ENCODE measurements at regions not wholly inside any gene's neighbourhood (a gene's known extent, or its start where the extent isn't known, plus 50 kb on each side); places are given as distances from the start of the nearest gene placed in this dataset.
A peak's percentile ranks its signal among the peaks of the same experiment; 100 is the strongest.

GRCh38 chrX:39152106-39152649, 350.9 kb downstream of the MID1IP1 start:
- H3K27me3 ChIP-seq (ENCODE audit: control insufficient read depth, insufficient read depth, low read length): no peaks in the 10 kb centered on the region
- no peak overlapping the region for H3K4me3 ChIP-seq (ENCODE audit: low read depth, low read length)
- H3K36me3 ChIP-seq (ENCODE audit: control insufficient read depth, insufficient read depth, low read length): no peaks in the 10 kb centered on the region
- TF ChIP-seq, protein P1, sequence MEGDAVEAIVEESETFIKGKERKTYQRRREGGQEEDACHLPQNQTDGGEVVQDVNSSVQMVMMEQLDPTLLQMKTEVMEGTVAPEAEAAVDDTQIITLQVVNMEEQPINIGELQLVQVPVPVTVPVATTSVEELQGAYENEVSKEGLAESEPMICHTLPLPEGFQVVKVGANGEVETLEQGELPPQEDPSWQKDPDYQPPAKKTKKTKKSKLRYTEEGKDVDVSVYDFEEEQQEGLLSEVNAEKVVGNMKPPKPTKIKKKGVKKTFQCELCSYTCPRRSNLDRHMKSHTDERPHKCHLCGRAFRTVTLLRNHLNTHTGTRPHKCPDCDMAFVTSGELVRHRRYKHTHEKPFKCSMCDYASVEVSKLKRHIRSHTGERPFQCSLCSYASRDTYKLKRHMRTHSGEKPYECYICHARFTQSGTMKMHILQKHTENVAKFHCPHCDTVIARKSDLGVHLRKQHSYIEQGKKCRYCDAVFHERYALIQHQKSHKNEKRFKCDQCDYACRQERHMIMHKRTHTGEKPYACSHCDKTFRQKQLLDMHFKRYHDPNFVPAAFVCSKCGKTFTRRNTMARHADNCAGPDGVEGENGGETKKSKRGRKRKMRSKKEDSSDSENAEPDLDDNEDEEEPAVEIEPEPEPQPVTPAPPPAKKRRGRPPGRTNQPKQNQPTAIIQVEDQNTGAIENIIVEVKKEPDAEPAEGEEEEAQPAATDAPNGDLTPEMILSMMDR (IDR thresholded peaks at IDR 0.05; ENCODE audit: insufficient read depth, low read length, poor library complexity, severe bottlenecking): peak; percentile 53
- DNase-seq (ENCODE audit: low read depth): no peak

DNA sequence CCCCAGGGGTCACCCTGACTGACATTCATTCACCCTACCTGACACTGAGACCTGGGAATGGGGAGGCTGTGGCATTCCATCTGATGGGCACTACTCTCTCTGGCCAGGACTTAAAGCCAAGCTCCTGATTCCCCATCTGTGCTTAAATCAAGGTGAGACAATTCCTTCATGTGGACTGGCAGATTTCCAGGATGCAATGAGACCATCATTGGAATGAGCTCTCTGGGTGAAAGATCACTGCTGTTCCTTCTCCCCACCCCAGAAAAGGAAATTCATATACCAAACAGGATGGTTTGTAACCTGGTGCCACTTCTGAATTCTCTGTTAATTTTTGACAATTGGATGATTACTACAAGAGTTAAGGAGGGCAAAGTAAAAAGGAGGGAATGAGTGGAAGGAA, 354.8 kb downstream of the MID1IP1 start:
- Histone ChIP-seq H3K36me3 (ENCODE audit: control insufficient read depth, insufficient read depth, low read length) (no peaks in the 10 kb centered on the region), H3K27me3 (ENCODE audit: control insufficient read depth, insufficient read depth, low read length) (no peaks in the 10 kb centered on the region), H3K4me3 (ENCODE audit: low read depth, low read length) (no peak overlapping the region)
- TF ChIP-seq, protein P1 (IDR thresholded peaks at IDR 0.05; ENCODE audit: insufficient read depth, low read length, poor library complexity, severe bottlenecking): no peak
- DNase-seq (ENCODE audit: low read depth): no peak

DNA sequence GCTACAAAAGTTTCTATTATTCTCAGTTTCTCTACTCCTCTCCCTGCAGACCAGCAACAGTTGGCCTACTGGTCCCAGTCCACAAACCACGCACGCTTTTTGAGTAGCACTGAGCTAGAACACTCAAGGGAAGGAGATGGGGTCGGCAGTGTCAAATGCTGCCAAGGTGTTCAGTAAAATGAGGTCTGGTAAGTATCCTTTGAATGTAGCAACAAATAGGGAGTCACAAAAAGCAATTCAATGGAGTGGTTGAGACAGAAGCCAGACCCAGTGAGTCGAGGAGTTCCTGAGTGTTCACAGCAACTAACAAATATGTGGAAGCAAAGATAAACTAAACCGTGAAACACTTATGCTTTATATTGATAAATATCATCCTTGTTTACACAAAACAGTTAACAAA, 355.7 kb downstream of the MID1IP1 start:
- H3K36me3 ChIP-seq (ENCODE audit: control insufficient read depth, insufficient read depth, low read length): no peaks in the 10 kb centered on the region
- TF ChIP-seq, protein P1 (IDR thresholded peaks at IDR 0.05; ENCODE audit: insufficient read depth, low read length, poor library complexity, severe bottlenecking): no peak
- DNase-seq (ENCODE audit: low read depth): no peak
- no peak overlapping the region for H3K4me3 ChIP-seq (ENCODE audit: low read depth, low read length)
- peaks cover 2% of the 10 kb centered on the region for H3K27me3 ChIP-seq (ENCODE audit: control insufficient read depth, insufficient read depth, low read length)

DNA sequence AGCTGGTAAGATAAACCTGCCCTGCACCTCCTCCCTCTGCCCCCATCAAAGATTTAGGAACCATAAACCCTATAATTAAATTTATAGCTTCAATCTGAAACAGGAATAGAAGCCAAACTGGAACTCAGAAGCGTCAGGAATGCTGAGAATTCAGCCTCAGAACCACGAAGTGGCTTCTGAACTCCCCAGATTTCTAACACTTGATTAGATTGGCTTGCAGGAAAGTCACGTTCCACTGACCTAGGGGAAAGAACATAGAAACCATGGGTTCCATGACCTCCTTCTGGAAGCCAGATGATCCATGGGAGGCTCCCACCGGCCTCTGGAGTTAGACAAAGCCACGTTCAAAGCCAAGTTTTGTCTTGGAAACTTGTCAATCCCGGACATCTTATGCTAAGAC, 356.5 kb downstream of the MID1IP1 start:
- TF ChIP-seq, protein P1 (IDR thresholded peaks at IDR 0.05; ENCODE audit: insufficient read depth, low read length, poor library complexity, severe bottlenecking): no peak
- Histone ChIP-seq H3K4me3 (ENCODE audit: low read depth, low read length) (no peak overlapping the region), H3K36me3 (ENCODE audit: control insufficient read depth, insufficient read depth, low read length) (no peaks in the 10 kb centered on the region), H3K27me3 (ENCODE audit: control insufficient read depth, insufficient read depth, low read length) (peaks cover 6% of the 10 kb centered on the region)
- DNase-seq (ENCODE audit: low read depth): no peak

DNA sequence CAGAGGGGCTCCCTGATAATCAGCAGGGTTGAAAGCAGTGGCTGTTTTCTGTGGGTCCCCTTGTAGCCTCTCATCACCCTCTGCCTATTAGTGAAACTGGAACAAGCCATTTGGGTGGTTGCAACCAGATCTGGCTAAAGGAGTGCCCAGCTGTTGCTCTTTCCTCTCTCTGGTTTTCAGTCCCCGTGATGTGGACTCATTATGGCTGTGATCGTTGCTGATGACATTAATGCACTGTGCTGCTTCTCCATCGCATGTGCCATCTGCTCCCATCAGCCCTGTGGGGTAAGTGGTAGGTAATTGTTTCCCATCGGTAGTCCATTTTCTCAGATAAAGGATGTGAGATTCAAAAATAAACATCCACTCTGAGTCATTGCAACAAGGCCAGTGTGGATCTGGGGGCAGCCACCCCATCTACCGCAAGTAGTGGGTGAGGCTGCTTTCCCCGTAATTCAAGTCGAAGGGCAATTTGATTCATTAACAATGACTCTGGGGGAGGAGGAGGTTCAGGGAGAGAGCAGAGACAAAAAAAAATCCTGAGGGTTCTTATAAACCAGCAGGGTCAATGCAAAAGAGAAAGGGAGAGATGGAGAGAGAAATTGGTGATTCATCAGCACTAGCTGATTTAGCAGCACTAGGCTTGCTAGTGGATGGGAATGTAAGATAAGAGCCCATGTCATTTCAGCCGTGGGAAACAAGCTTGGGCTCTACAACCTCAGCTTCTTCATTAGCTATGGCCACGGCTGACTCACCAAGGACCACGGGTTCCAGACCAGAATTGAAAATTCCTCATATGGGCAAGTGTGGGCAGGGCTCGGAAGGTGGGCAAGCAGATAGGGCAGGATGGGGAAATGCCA, 357.8 kb downstream of the MID1IP1 start:
- DNase-seq (ENCODE audit: low read depth): peak; percentile 78
- TF ChIP-seq, protein P1 (IDR thresholded peaks at IDR 0.05; ENCODE audit: insufficient read depth, low read length, poor library complexity, severe bottlenecking): no peak

More for the DNA sequence above, 357.8 kb downstream of the MID1IP1 start:
- H3K36me3 ChIP-seq (ENCODE audit: control insufficient read depth, insufficient read depth, low read length): no peaks in the 10 kb centered on the region
- no peak overlapping the region for H3K4me3 ChIP-seq (ENCODE audit: low read depth, low read length)
- H3K27me3 ChIP-seq (ENCODE audit: control insufficient read depth, insufficient read depth, low read length): peaks cover 11% of the 10 kb centered on the region
